Activated naive CD4-positive, alpha-beta T cell treated with anti-CD3 and anti-CD28 coated beads, Interleukin-2, amount 50 U/mL, for 72 hours (primary cell): ENCODE measurements at regions not wholly inside any gene's neighbourhood (a gene's known extent, or its start where the extent isn't known, plus 50 kb on each side); places are given as distances from the start of the nearest gene placed in this dataset.

Source experiments
- ATAC-seq, 2 donors: fragments of 150-1000 bp; cut with Tn5 transposase; 2 replicates each; pipeline ENCODE4 v1.10.0; 2021; ENCODE audit warnings: mild to moderate bottlenecking in 2 of 2, moderate library complexity in 2 of 2
- DNase-seq, 2 donors: peaks; one replicate each; pipeline ENCODE4 v3.0.0; 2021 to 2022; ENCODE audit warnings: low spot score in 2 of 2
- H3K27ac Mint-ChIP-seq, 2 donors: one replicate each; pipeline ENCODE4 v1.8.0; 2022; ENCODE audit warnings: mild to moderate bottlenecking in 2 of 2, mixed read lengths in 2 of 2
- H3K36me3 Mint-ChIP-seq, 2 donors: one replicate each; pipeline ENCODE4 v1.8.0; 2022; ENCODE audit warnings: mixed read lengths in 2 of 2
- H3K9me3 Mint-ChIP-seq, 2 donors: one replicate each; pipeline ENCODE4 v1.8.0; 2022; ENCODE audit warnings: mixed read lengths in 2 of 2

DNA sequence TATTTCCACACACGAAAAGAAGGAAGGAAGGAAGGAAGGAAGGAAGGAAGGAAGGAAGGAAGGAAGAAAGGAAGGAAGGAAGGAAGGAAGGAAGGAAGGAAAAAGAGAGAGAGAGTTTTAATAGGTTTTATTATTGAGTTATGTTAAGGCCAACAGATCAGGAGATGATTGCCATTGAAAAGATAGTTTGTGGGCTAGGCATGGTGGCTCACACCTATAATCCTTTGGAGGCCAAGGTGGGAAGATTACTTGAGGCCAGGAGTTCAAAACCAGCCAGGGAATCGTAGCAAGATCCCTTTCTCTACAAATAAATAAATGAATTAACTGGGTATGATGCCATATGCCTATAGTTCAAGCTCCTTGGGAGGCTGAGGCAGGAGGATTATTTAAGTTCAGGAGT is 877.2 kb downstream of the TLE4 start:
- H3K36me3 Mint-ChIP-seq, result peaks cover 0 to 5% of the 10 kb centered on the region in 2 donors
- no peak for ATAC-seq
- H3K27ac Mint-ChIP-seq, result no peak overlapping the region
- no peak for DNase-seq
- H3K9me3 Mint-ChIP-seq, result peaks cover 4 to 16% of the 10 kb centered on the region in 2 donors

DNA sequence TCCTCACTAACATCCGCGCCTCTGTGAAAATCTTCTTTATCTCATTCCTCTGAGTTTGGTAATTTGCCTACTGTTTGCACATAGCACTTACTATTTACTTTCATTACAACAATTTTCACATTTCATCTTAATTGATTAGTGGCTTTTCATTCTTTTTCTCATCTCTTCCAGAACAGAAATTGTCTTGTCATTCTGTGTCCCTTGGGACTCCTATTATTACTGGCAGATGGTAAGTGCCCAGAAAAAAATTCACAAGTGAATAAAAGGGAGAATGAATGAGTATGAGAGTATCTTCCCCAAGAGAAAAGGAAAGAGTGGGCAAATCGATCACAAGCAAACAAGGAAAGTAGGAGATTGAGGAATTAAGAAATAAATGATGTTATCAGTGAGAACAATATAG is 876.1 kb downstream of the TLE4 start:
- Mint-ChIP-seq H3K9me3 (peaks cover 4 to 17% of the 10 kb centered on the region in 2 donors), H3K36me3 (peaks cover 0 to 5% of the 10 kb centered on the region in 2 donors), H3K27ac (no peak overlapping the region)
- no peak for DNase-seq
- no peak for ATAC-seq

DNA sequence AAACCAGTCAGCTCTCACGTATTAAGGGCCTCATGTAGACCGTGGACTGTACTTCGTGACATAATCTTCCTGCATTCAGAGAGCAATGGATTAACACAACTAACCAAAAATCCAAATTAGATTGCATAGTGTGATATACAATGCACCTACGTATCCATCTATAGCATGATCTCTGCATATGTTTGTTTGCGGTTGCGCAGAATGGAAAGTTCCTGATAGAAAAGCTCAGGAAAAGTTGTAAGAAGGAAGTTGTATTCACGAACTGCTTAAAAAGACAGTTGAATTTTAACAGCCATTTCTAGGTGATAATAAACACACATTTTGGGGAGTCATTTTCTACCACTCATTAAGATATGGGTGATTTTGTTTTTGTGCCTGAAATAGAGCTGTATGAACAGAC is 869.0 kb downstream of the TLE4 start:
- H3K27ac Mint-ChIP-seq, result no peak overlapping the region
- no peak for DNase-seq
- ATAC-seq, result no peak
- H3K9me3 Mint-ChIP-seq, result peaks cover 0 to 15% of the 10 kb centered on the region in 2 donors
- H3K36me3 Mint-ChIP-seq, result no peaks in the 10 kb centered on the region

DNA sequence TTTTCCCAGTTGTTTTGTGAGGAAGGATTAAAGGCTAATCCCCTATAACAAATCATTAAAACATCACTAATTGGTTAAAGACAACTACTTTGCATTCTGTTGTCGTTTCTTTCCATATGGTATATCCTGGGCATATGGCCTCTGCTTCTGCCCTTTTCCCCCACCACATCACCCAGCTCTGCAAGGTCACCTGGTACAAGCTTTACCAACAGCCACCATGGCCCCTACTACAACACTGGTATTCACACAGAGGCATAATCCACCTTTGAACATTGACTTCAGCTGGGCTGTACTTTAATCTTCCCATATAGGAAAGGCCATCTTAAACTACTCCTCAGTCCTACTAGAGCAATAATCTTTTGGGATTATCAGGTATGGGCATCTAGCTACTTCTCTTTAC is 866.1 kb downstream of the TLE4 start:
- ATAC-seq (no peak), DNase-seq (no peak)
- no peaks in the 10 kb centered on the region for H3K36me3 Mint-ChIP-seq
- H3K27ac Mint-ChIP-seq, result no peak overlapping the region
- peaks cover 0 to 16% of the 10 kb centered on the region in 2 donors for H3K9me3 Mint-ChIP-seq

DNA sequence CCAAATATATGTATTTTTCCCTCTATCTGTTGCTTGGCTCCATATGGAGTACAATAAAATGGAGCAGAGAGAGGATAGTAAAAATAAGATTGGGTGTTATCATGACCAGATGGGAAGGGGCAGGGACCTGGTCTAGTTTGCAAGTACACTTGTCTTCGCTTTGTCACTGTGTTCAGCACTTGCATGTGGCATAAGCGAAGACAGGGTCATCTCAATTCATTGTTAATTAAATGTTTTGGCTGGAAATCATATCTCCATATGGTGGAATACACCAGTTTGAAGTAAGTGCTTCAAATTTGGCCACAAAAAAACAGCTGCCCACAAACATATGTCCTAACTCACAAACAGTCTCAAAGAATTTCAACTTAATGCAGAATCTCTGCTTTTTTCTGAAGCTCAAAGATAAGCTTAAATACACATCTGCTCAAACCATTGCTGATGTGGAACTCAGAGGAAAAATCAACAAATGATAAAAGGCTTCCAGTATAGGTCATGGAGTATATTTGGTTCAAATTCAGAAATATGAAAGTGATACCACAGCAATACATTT is 865.4 kb downstream of the TLE4 start:
- no peaks in the 10 kb centered on the region for H3K36me3 Mint-ChIP-seq
- DNase-seq, result no peak
- H3K27ac Mint-ChIP-seq, result no peak overlapping the region
- ATAC-seq, result no peak
- peaks cover 0 to 17% of the 10 kb centered on the region in 2 donors for H3K9me3 Mint-ChIP-seq

GRCh38 chr9:80435591-80435990 is 863.8 kb downstream of the TLE4 start:
- H3K27ac Mint-ChIP-seq, result no peak overlapping the region
- H3K9me3 Mint-ChIP-seq, result peaks cover 0 to 17% of the 10 kb centered on the region in 2 donors
- DNase-seq (no peak), ATAC-seq (no peak)
- no peaks in the 10 kb centered on the region for H3K36me3 Mint-ChIP-seq

- no peaks in the 10 kb centered on the region for H3K36me3 Mint-ChIP-seq
- ATAC-seq (no peak), DNase-seq (no peak)
- no peak overlapping the region for H3K27ac Mint-ChIP-seq
- peaks cover 3 to 8% of the 10 kb centered on the region in 2 donors for H3K9me3 Mint-ChIP-seq
Observed at GRCh38 chr9:80426992-80427391, 855.2 kb downstream of the TLE4 start.

GRCh38 chr9:80417211-80417773 is 845.5 kb downstream of the TLE4 start:
- no peak for ATAC-seq
- H3K27ac Mint-ChIP-seq, result no peak overlapping the region
- peaks cover 27 to 30% of the 10 kb centered on the region in 2 donors for H3K9me3 Mint-ChIP-seq
- H3K36me3 Mint-ChIP-seq, result peaks cover 0 to 16% of the 10 kb centered on the region in 2 donors
- no peak for DNase-seq

- H3K36me3 Mint-ChIP-seq, result no peaks in the 10 kb centered on the region
- DNase-seq, result no peak
- peaks cover 0 to 16% of the 10 kb centered on the region in 2 donors for H3K9me3 Mint-ChIP-seq
- no peak for ATAC-seq
- no peak overlapping the region for H3K27ac Mint-ChIP-seq
Observed at GRCh38 chr9:80410106-80410505, 838.3 kb downstream of the TLE4 start.

- no peak for DNase-seq
- Mint-ChIP-seq H3K27ac (no peak overlapping the region), H3K36me3 (no peaks in the 10 kb centered on the region), H3K9me3 (peaks cover 0 to 16% of the 10 kb centered on the region in 2 donors)
- ATAC-seq, result no peak
Observed at GRCh38 chr9:80407220-80407619, 835.5 kb downstream of the TLE4 start.

DNA sequence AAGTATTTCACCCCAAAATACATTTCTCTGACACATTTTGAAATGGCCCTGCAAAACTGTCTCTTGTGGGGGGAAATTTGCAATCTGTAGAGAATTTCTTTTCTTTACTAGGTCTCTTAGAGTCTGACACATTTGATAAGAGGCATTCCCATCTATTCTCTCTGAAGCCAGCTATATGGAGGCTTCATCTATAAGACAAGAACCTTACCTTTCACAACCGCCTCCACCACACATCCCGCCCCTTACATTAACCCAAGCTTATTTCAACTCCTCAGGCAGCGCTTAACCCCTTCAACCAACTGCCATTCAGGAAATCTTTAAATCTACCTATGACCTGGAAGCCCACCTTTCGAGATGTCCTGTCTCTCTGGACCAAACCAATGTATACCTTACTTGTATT is 829.5 kb downstream of the TLE4 start:
- no peaks in the 10 kb centered on the region for H3K36me3 Mint-ChIP-seq
- ATAC-seq (no peak), DNase-seq (no peak)
- H3K9me3 Mint-ChIP-seq, result peaks cover 0 to 6% of the 10 kb centered on the region in 2 donors
- H3K27ac Mint-ChIP-seq, result no peak overlapping the region

- ATAC-seq (no peak), DNase-seq (no peak)
- no peak overlapping the region for H3K27ac Mint-ChIP-seq
- H3K36me3 Mint-ChIP-seq, result no peaks in the 10 kb centered on the region
- peaks cover 0 to 6% of the 10 kb centered on the region in 2 donors for H3K9me3 Mint-ChIP-seq
Observed at GRCh38 chr9:80400624-80401230, 829.0 kb downstream of the TLE4 start.

DNA sequence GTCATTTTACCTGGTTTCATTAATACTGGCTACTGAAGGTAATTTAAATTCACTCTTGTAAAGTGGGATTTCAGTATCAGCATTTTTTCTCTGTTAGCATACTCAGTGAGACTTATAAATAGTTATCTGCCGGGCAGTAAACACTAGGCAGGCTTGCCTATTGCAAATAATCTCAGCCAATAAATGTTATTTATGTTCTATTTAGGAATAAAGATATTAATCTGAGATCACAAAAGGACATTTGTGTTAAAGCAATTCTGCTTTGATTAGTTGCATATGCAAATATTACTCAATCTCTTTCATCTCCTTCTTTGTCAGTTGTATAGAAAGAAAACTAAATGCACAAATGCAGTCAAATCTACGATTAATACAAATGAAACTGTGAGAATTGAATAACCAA is 827.8 kb downstream of the TLE4 start:
- DNase-seq (no peak), ATAC-seq (no peak)
- peaks cover 0 to 6% of the 10 kb centered on the region in 2 donors for H3K9me3 Mint-ChIP-seq
- no peak overlapping the region for H3K27ac Mint-ChIP-seq
- H3K36me3 Mint-ChIP-seq, result no peaks in the 10 kb centered on the region

- DNase-seq (no peak), ATAC-seq (no peak)
- Mint-ChIP-seq H3K36me3 (no peaks in the 10 kb centered on the region), H3K9me3 (peaks cover 4 to 16% of the 10 kb centered on the region in 2 donors), H3K27ac (no peak overlapping the region)
Observed at GRCh38 chr9:80387828-80388227, 816.1 kb downstream of the TLE4 start.

- ATAC-seq, result no peak
- Mint-ChIP-seq H3K36me3 (no peaks in the 10 kb centered on the region), H3K27ac (no peak overlapping the region), H3K9me3 (peaks cover 0 to 4% of the 10 kb centered on the region in 2 donors)
- no peak for DNase-seq
Observed at GRCh38 chr9:80385246-80385645, 813.5 kb downstream of the TLE4 start.

GRCh38 chr9:80383331-80383730 is 811.6 kb downstream of the TLE4 start:
- ATAC-seq (no peak), DNase-seq (no peak)
- peaks cover 0 to 4% of the 10 kb centered on the region in 2 donors for H3K9me3 Mint-ChIP-seq
- H3K27ac Mint-ChIP-seq, result no peak overlapping the region
- no peaks in the 10 kb centered on the region for H3K36me3 Mint-ChIP-seq

GRCh38 chr9:80382211-80382891 is 810.6 kb downstream of the TLE4 start:
- H3K27ac Mint-ChIP-seq, result no peak overlapping the region
- peaks cover 0 to 4% of the 10 kb centered on the region in 2 donors for H3K9me3 Mint-ChIP-seq
- H3K36me3 Mint-ChIP-seq, result no peaks in the 10 kb centered on the region
- ATAC-seq, result no peak
- no peak for DNase-seq
